Astrocyte of the cerebellum (primary cell): ENCODE measurements at regions not wholly inside any gene's neighbourhood (a gene's known extent, or its start where the extent isn't known, plus 50 kb on each side); places are given as distances from the start of the nearest gene placed in this dataset.
"Not testable (repeated sequence)": the region's sequence is repeated elsewhere in the genome, so short reads cannot be mapped to it uniquely, and the experiment has no call there.

ENCODE experiments used
- DNase-seq: peaks from one replicate; pipeline ENCODE4 v3.0.0-alpha.2; 2011; ENCODE audit warnings: low read depth
- H3K4me3 ChIP-seq: 2 replicates; pipeline ENCODE4 v1.5.1; 2011; ENCODE audit warnings: mild to moderate bottlenecking, low read depth, low read length, moderate library complexity
- in situ Hi-C: cut with HindIII; loops from 2 replicates; pipeline ENCODE4 v1.10.0; 2017; ENCODE audit warnings: low sequenced_read_pairs
- TF ChIP-seq, protein P1 (sequence below): IDR thresholded peaks from 2 replicates; pipeline ENCODE4 v1.5.1; 2012; ENCODE audit warnings: low read length, low read depth, moderate library complexity, mild to moderate bottlenecking; ENCODE audit errors: missing control alignments

DNA sequence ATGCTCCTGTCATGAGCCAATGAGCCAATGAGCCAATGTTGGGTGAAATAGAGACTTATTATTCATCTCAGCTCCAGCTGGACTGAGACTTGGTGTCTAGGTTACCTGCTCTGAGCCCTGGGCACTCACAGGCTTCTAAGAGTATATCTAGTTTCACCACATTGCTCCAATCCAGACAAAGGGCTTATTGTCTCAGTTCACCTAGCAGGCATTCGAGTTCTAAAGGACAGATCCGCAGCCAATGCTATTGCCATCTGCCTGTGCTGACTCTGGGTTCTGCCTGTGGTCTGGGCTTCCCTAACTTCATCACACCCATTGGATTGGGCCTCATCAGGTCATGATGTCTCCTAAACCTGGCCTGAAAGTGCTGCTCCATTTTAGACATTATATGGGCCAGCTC, 66.1 kb upstream of the HS3ST4 start:
- TF ChIP-seq, protein P1, sequence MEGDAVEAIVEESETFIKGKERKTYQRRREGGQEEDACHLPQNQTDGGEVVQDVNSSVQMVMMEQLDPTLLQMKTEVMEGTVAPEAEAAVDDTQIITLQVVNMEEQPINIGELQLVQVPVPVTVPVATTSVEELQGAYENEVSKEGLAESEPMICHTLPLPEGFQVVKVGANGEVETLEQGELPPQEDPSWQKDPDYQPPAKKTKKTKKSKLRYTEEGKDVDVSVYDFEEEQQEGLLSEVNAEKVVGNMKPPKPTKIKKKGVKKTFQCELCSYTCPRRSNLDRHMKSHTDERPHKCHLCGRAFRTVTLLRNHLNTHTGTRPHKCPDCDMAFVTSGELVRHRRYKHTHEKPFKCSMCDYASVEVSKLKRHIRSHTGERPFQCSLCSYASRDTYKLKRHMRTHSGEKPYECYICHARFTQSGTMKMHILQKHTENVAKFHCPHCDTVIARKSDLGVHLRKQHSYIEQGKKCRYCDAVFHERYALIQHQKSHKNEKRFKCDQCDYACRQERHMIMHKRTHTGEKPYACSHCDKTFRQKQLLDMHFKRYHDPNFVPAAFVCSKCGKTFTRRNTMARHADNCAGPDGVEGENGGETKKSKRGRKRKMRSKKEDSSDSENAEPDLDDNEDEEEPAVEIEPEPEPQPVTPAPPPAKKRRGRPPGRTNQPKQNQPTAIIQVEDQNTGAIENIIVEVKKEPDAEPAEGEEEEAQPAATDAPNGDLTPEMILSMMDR, result no peak
- no peak for DNase-seq
- in situ Hi-C loops, result no loop called here
- H3K4me3 ChIP-seq, result no peak overlapping the region

GRCh38 chr16:25614716-25615265, 77.0 kb upstream of the HS3ST4 start:
- H3K4me3 ChIP-seq, result no peak overlapping the region
- TF ChIP-seq, protein P1, result no peak
- in situ Hi-C loops, result no loop called here
- no peak for DNase-seq

DNA sequence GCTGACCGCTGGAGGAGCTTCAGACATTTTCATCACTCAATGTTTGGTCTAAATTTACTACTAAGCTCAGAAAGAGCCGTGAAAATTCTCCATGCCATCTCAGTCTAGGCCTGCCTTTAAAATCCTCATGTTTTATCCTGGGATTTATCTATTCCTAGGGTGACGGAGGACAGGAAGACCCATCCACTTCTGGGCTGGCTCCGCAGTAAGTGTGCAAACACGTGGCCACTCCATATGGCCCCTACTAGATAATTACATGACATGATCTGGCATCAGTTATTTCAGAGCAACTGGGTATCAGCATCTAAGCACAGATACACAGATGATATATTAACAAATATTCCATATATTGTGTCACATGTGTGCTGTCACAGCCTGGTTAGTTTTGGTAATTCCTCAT, 77.8 kb upstream of the HS3ST4 start:
- no peak for DNase-seq
- TF ChIP-seq, protein P1, result no peak
- H3K4me3 ChIP-seq, result no peak overlapping the region
- in situ Hi-C loops, result no loop called here

GRCh38 chr16:25608002-25608401, 83.8 kb upstream of the HS3ST4 start:
- TF ChIP-seq, protein P1, result no peak
- DNase-seq, result no peak
- in situ Hi-C loops, result no loop called here
- no peak overlapping the region for H3K4me3 ChIP-seq

DNA sequence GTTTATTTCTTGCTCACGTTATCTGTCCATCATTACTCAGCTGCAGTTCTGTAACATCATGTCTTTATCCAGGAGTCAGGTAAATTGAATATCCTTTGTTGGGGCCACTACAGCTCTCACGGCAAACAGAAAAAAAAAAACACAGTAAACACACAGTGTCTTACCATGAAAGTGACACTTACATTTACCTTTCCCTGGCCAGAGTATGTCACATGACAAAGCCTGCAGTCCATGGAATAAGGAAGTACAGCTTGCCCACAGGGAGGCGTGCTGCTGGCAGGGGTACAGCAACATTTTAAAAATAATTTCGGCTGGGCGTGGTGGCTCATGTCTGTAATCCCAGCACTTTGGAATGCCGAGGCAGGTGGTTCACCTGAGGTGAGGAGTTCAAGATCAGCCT, 85.7 kb upstream of the HS3ST4 start:
- TF ChIP-seq, protein P1, result no peak
- DNase-seq, result no peak

DNA sequence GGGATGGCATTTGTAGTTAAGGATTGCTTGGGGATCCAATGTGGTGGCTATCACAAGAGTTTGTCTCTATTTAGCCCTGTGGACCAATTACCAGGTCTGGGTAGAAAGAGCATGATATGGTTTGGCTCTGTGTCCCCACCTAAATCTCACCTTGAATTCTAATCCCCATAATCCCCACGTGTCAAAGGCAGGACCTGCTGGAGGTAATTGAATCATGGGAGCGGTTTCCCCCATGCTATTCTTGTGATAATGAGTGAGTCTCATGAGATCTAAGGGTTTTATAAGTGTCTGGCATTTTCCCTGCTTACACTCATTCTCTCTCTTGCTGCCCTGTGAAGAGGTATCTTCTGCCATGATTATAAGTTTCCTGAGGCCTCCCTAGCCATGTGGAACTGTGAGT, 86.4 kb upstream of the HS3ST4 start:
- in situ Hi-C loops, result no loop called here
- H3K4me3 ChIP-seq, result no peak overlapping the region
- TF ChIP-seq, protein P1, result no peak
- DNase-seq, result no peak

More for the DNA sequence above, 85.7 kb upstream of the HS3ST4 start:
- no peak overlapping the region for H3K4me3 ChIP-seq
- in situ Hi-C loops, result no loop called here

GRCh38 chr16:25601306-25601705, 90.5 kb upstream of the HS3ST4 start:
- H3K4me3 ChIP-seq, in situ Hi-C loops, DNase-seq: not testable (repeated sequence)
